H1 (cell line): ENCODE measurements at regions not wholly inside any gene's neighbourhood (a gene's known extent, or its start where the extent isn't known, plus 50 kb on each side); places are given as distances from the start of the nearest gene placed in this dataset.

ENCODE experiments used
- CTCF ChIA-PET: fragments of 300-600 bp; sonication (Branson Sonifier 250); formaldehyde crosslinking; loops from one replicate; lab custom pipeline; 2021; ENCODE audit not compliant: partially characterized antibody; lab: Charles Lee
- POLR2A ChIA-PET: fragments of 300-600 bp; sonication (Branson Sonifier 250); formaldehyde crosslinking; loops from one replicate; lab custom pipeline; 2021; ENCODE audit warnings: inconsistent platforms; ENCODE audit not compliant: partially characterized antibody; lab: Charles Lee
- DNase-seq, 2 experiments: peaks; one replicate each; pipeline versions ENCODE4 v3.0.0 to v3.0.0-alpha.2; 2010 to 2022; ENCODE audit warnings: low spot score in 2 of 2, low read depth in 1 of 2, mixed read lengths in 1 of 2
- FAIRE-seq: peaks from 2 replicates; lab custom pipeline; 2011; peaks lifted over from hg19 to GRCh38; lab: Jason Lieb, UNC
- H2AFZ ChIP-seq: 2 replicates; pipeline ENCODE4 v1.8.1; 2012; ENCODE audit warnings: low read length, inconsistent platforms
- H2AK5ac ChIP-seq: 2 replicates; pipeline ENCODE4 v1.6.1; 2013; ENCODE audit warnings: low read depth, low read length
- H2BK120ac ChIP-seq: replicated peaks from 2 replicates; pipeline ENCODE3; 2013; ENCODE audit warnings: low read depth, low read length, inconsistent platforms
- H2BK12ac ChIP-seq: 2 replicates; pipeline ENCODE4 v1.6.1; 2013; ENCODE audit warnings: low read depth, low read length
- H2BK15ac ChIP-seq: 2 replicates; pipeline ENCODE4 v1.6.1; 2013; ENCODE audit warnings: low read length
- H2BK20ac ChIP-seq: 2 replicates; pipeline ENCODE4 v1.6.1; 2013; ENCODE audit warnings: low read length
- H2BK5ac ChIP-seq: 2 replicates; pipeline ENCODE4 v1.6.1; 2013; ENCODE audit warnings: low read depth, low read length
- H3K14ac ChIP-seq: 2 replicates; pipeline ENCODE4 v1.6.1; 2013; ENCODE audit warnings: inconsistent platforms; ENCODE audit not compliant: insufficient read length
- H3K18ac ChIP-seq: 2 replicates; pipeline ENCODE4 v1.6.1; 2013; ENCODE audit warnings: low read length; ENCODE audit errors: extremely low read depth
- H3K23ac ChIP-seq: 2 replicates; pipeline ENCODE4 v1.6.1; 2013; ENCODE audit warnings: inconsistent platforms; ENCODE audit not compliant: insufficient read length
- H3K23me2 ChIP-seq: 2 replicates; pipeline ENCODE4 v1.6.1; 2013; ENCODE audit warnings: low read depth, low read length
- H3K27ac ChIP-seq: 2 replicates; pipeline ENCODE4 v1.6.1; 2011; ENCODE audit warnings: low read depth, low read length, inconsistent platforms
- H3K27me3 ChIP-seq, 4 experiments: replicated peaks in 1 of 4; 1 replicate in 1 of 4; 2 replicates in 3 of 4; pipeline versions ENCODE4 v1.6.1 to v1.8.1; 2011 to 2013; ENCODE audit warnings: low read length in 3 of 4, mild to moderate bottlenecking in 3 of 4, inconsistent platforms in 2 of 4, mixed read lengths in 2 of 4, moderate library complexity in 1 of 4; ENCODE audit not compliant: control insufficient read depth in 3 of 4, insufficient read depth in 3 of 4; ENCODE audit errors: extremely low read depth in 1 of 4
- H3K36me3 ChIP-seq, 4 experiments: 2 replicates each; pipeline versions ENCODE4 v1.6.1 to v1.8.1; 2011 to 2013; ENCODE audit warnings: mild to moderate bottlenecking in 4 of 4, low read length in 3 of 4, moderate library complexity in 2 of 4, control low read depth in 1 of 4, inconsistent platforms in 1 of 4; ENCODE audit not compliant: insufficient read depth in 4 of 4, control insufficient read depth in 2 of 4
- H3K4ac ChIP-seq: replicated peaks from 2 replicates; pipeline ENCODE3; 2013; ENCODE audit warnings: low read length, low read depth, mixed read lengths, inconsistent platforms; ENCODE audit not compliant: insufficient read length
- H3K4me1 ChIP-seq, 4 experiments: replicated peaks in 1 of 4; 1 replicate in 1 of 4; 2 replicates in 3 of 4; pipeline versions ENCODE4 v1.6.1 to v1.8.1; 2011 to 2013; ENCODE audit warnings: low read length in 3 of 4, inconsistent platforms in 2 of 4, mixed read lengths in 1 of 4; ENCODE audit not compliant: insufficient read depth in 4 of 4, control insufficient read depth in 3 of 4
- H3K4me2 ChIP-seq, 2 experiments: 2 replicates each; pipeline versions ENCODE4 v1.6.1 to v1.8.1; 2011 to 2013; ENCODE audit warnings: low read depth in 2 of 2, low read length in 2 of 2, control low read depth in 1 of 2, inconsistent platforms in 1 of 2, mild to moderate bottlenecking in 1 of 2; ENCODE audit not compliant: insufficient read depth in 1 of 2
- H3K4me3 ChIP-seq, 4 experiments: fragments of 200-600, 300-600 bp in 1 of 4; sonication (generic), shearing (Covaris generic), sonication (Bioruptor Twin) in 1 of 4; 2 replicates each; pipeline versions ENCODE4 v1.5.1 to v1.8.1; 2011 to 2016; ENCODE audit warnings: low read length in 4 of 4, low read depth in 3 of 4, control low read depth in 2 of 4, inconsistent platforms in 2 of 4, mild to moderate bottlenecking in 2 of 4, mixed read lengths in 1 of 4, moderate library complexity in 1 of 4; ENCODE audit not compliant: insufficient read depth in 2 of 4; ENCODE audit errors: extremely low read depth in 1 of 4
- H3K56ac ChIP-seq: replicated peaks from 2 replicates; pipeline ENCODE3; 2013; ENCODE audit warnings: low read depth, mild to moderate bottlenecking, mixed read lengths, low read length, inconsistent platforms; ENCODE audit not compliant: insufficient read length
- H3K79me1 ChIP-seq: 2 replicates; pipeline ENCODE4 v1.6.1; 2013; ENCODE audit warnings: low read depth, low read length, control low read depth
- H3K79me2 ChIP-seq, 2 experiments: 2 replicates each; pipeline versions ENCODE4 v1.6.1 to v1.8.1; 2012 to 2013; ENCODE audit warnings: low read length in 2 of 2, mild to moderate bottlenecking in 2 of 2, inconsistent platforms in 1 of 2; ENCODE audit not compliant: insufficient read depth in 2 of 2, control insufficient read depth in 1 of 2
- H3K9ac ChIP-seq, 4 experiments: replicated peaks in 1 of 4; 1 replicate in 1 of 4; 2 replicates in 3 of 4; pipeline versions ENCODE4 v1.6.1 to v1.8.1; 2011 to 2013; ENCODE audit warnings: low read depth in 3 of 4, low read length in 3 of 4, control low read depth in 2 of 4, mild to moderate bottlenecking in 2 of 4, moderate library complexity in 2 of 4, inconsistent platforms in 1 of 4; ENCODE audit errors: extremely low read depth in 1 of 4
- H3K9me3 ChIP-seq, 2 experiments: 2 replicates each; pipeline versions ENCODE4 v1.6.1 to v1.8.1; 2012 to 2013; ENCODE audit warnings: mild to moderate bottlenecking in 2 of 2, moderate library complexity in 2 of 2, control low read depth in 1 of 2, inconsistent platforms in 1 of 2, low read depth in 1 of 2, low read length in 1 of 2, mixed read lengths in 1 of 2; ENCODE audit not compliant: insufficient read depth in 2 of 2
- H4K20me1 ChIP-seq, 2 experiments: replicated peaks in 1 of 2; 2 replicates each; pipeline versions ENCODE3 to v1.8.1; 2011 to 2013; ENCODE audit warnings: inconsistent platforms in 2 of 2, low read length in 2 of 2, mild to moderate bottlenecking in 1 of 2; ENCODE audit not compliant: insufficient read depth in 2 of 2, control insufficient read depth in 1 of 2
- H4K5ac ChIP-seq: 2 replicates; pipeline ENCODE4 v1.6.1; 2013; ENCODE audit warnings: low read length, low read depth, mixed read lengths, inconsistent platforms; ENCODE audit not compliant: insufficient read length
- H4K8ac ChIP-seq: 2 replicates; pipeline ENCODE4 v1.8.0; 2013; ENCODE audit warnings: mild to moderate bottlenecking, moderate library complexity, low read length, inconsistent platforms; ENCODE audit not compliant: insufficient read depth; ENCODE audit errors: extremely low read depth
- H4K91ac ChIP-seq: replicated peaks from 2 replicates; pipeline ENCODE3; 2013; ENCODE audit warnings: low read length, mixed read lengths, inconsistent platforms; ENCODE audit not compliant: insufficient read length
- ATF3 ChIP-seq: IDR thresholded peaks from 2 replicates; pipeline ENCODE4 v1.6.1; 2011; ENCODE audit warnings: low read depth, mild to moderate bottlenecking, low read length; ENCODE audit not compliant: insufficient read depth
- BACH1 ChIP-seq: IDR thresholded peaks from 2 replicates; pipeline ENCODE4 v1.6.1; 2012; ENCODE audit warnings: low read length, improper control_type of control experiment
- BCL11A ChIP-seq, 2 experiments: IDR thresholded peaks; one replicate each; pipeline ENCODE4 v1.6.1; 2011; ENCODE audit warnings: low read depth in 2 of 2, low read length in 2 of 2, mild to moderate bottlenecking in 2 of 2
- CBX5 ChIP-seq: fragments of 300-800, 300-1000 bp; sonication (generic); IDR thresholded peaks from 2 replicates; pipeline ENCODE4 v1.7.1; 2016; ENCODE audit warnings: antibody characterized with exemption, low read length, low read depth
- CBX8 ChIP-seq: fragments of 300-800, 300-1000 bp; sonication (generic); IDR thresholded peaks from 2 replicates; pipeline ENCODE4 v1.7.1; 2016; ENCODE audit warnings: low read depth, low read length, borderline replicate concordance
- CEBPB ChIP-seq: IDR thresholded peaks from 2 replicates; pipeline ENCODE4 v1.6.1; 2012; ENCODE audit warnings: low read depth, low read length
- HDAC2 ChIP-seq, 2 experiments: fragments of 300-600 bp in 1 of 2; sonication (generic) in 1 of 2; IDR thresholded peaks; 2 replicates each; pipeline ENCODE4 v1.6.1; 2011 to 2012; ENCODE audit warnings: low read depth in 2 of 2, low read length in 2 of 2, mild to moderate bottlenecking in 2 of 2, moderate library complexity in 2 of 2, borderline replicate concordance in 1 of 2, inconsistent platforms in 1 of 2
- JUN ChIP-seq: IDR thresholded peaks from 2 replicates; pipeline ENCODE4 v1.6.1; 2011; ENCODE audit warnings: low read depth, mild to moderate bottlenecking, improper control_type of control experiment, low read length
- KDM1A ChIP-seq: fragments of 200-600, 300-600 bp; sonication (generic); IDR thresholded peaks from 2 replicates; pipeline ENCODE4 v1.7.1; 2016; ENCODE audit warnings: mild to moderate bottlenecking, low read length, borderline replicate concordance
- MAFK ChIP-seq: IDR thresholded peaks from 2 replicates; pipeline ENCODE4 v1.6.1; 2012; ENCODE audit warnings: low read depth, mild to moderate bottlenecking, improper control_type of control experiment, low read length
- NRF1 ChIP-seq: IDR thresholded peaks from 2 replicates; pipeline ENCODE4 v1.6.1; 2011; ENCODE audit warnings: mild to moderate bottlenecking, low read depth, low read length, improper control_type of control experiment
- RXRA ChIP-seq: IDR thresholded peaks from 2 replicates; pipeline ENCODE4 v1.6.1; 2011; ENCODE audit warnings: low read depth, mild to moderate bottlenecking, low read length, moderate library complexity; ENCODE audit not compliant: insufficient read depth
- WGBS, 2 experiments: shearing (Covaris generic) in 1 of 2; methylation state at CpG; one replicate each; pipeline versions ENCODE4 v1.1.6 to v1.1.7; 2013 to 2015; ENCODE audit warnings: low lambda C conversion rate in 2 of 2, mixed read lengths in 2 of 2, inconsistent platforms in 1 of 2, low coverage in 1 of 2, missing lambda C conversion rate in 1 of 2; ENCODE audit not compliant: insufficient replicate concordance in 2 of 2, insufficient coverage in 1 of 2, insufficient read length in 1 of 2; ENCODE audit errors: extremely low coverage in 1 of 2, missing lambda C conversion rate in 1 of 2; 5-methylcytosine and 5-hydroxymethylcytosine counted together

- no peak for DNase-seq
- H4K5ac ChIP-seq = no peak overlapping the region
- no peak overlapping the region for H2BK20ac ChIP-seq
- H3K4ac ChIP-seq = no peak overlapping the region
- no peaks in the 10 kb centered on the region; the same call in 1 of the 2 replicates for H3K23me2 ChIP-seq
- CTCF ChIA-PET = interaction anchor here (1.2 kb wide), 1 partner anchor 193 kb away, joined by 3 read pairs; no protein-coding TSS in a partner anchor
- H3K9ac ChIP-seq = no peak overlapping the region
- no peak overlapping the region for H3K27ac ChIP-seq
- H3K79me1 ChIP-seq = no peaks in the 10 kb centered on the region
- H2BK5ac ChIP-seq = no peak overlapping the region
- no peaks in the 10 kb centered on the region for H3K9me3 ChIP-seq
- H2BK12ac ChIP-seq = no peak overlapping the region
- no peak overlapping the region for H2AFZ ChIP-seq
- no peak overlapping the region for H2BK15ac ChIP-seq
- no peaks in the 10 kb centered on the region for H3K36me3 ChIP-seq
- H3K27me3 ChIP-seq = no peaks in the 10 kb centered on the region
- H3K79me2 ChIP-seq = no peaks in the 10 kb centered on the region
- no peak overlapping the region for H3K14ac ChIP-seq
- H4K20me1 ChIP-seq = no peaks in the 10 kb centered on the region
- POLR2A ChIA-PET = no interaction called here
- no peak overlapping the region for H3K56ac ChIP-seq
- no peaks in the 10 kb centered on the region for H3K4me1 ChIP-seq
- H3K23ac ChIP-seq = no peak overlapping the region
- no peak overlapping the region for H4K91ac ChIP-seq
- FAIRE-seq = no peak
- H4K8ac ChIP-seq = no peak overlapping the region
- no peak overlapping the region for H3K4me3 ChIP-seq
- TF ChIP-seq CBX5 = no peak
- no peak for TF ChIP-seq BCL11A (IDR thresholded peaks at IDR 0.05; ENCODE audit: low read depth in 2 of 2, low read length in 2 of 2)
- TF ChIP-seq ATF3 = no peak
- no peak for TF ChIP-seq KDM1A
- TF ChIP-seq JUN = no peak
- TF ChIP-seq NRF1 = no peak
- no peak for TF ChIP-seq MAFK
- TF ChIP-seq HDAC2 (IDR thresholded peaks at IDR 0.05; ENCODE audit: borderline replicate concordance in 1 of 2, low read depth in 2 of 2, low read length in 2 of 2) = no peak
- TF ChIP-seq BACH1 = no peak
- TF ChIP-seq RXRA = no peak
- TF ChIP-seq CEBPB = no peak
- TF ChIP-seq CBX8 = no peak
- H2BK120ac ChIP-seq = no peak overlapping the region
- no peak overlapping the region for H3K18ac ChIP-seq
- no peak overlapping the region for H2AK5ac ChIP-seq
- H3K4me2 ChIP-seq = no peak overlapping the region
- WGBS, 2 experiments = 91% methylated on average over 10 of the region's 10 CpGs; no CpG with 5 or more reads in 1 of the 2 experiments
Observed at GRCh38 chr14:97490521-97491070, 693.4 kb downstream of the VRK1 start.
